Neural cell (in vitro differentiated cells): ENCODE measurements at regions not wholly inside any gene's neighbourhood (a gene's known extent, or its start where the extent isn't known, plus 50 kb on each side); places are given as distances from the start of the nearest gene placed in this dataset.

Experiments
- H2AFZ ChIP-seq: fragments of 200-600, 300-800 bp; sonication (generic), shearing (Covaris generic); 2 replicates; pipeline ENCODE4 v1.6.0; 2014; ENCODE audit warnings: low read depth, mild to moderate bottlenecking, antibody characterized with exemption, low read length, moderate library complexity
- H3F3A ChIP-seq: fragments of 200-600 bp; shearing (Covaris generic); 2 replicates; pipeline ENCODE4 v1.6.1; 2016; ENCODE audit warnings: mild to moderate bottlenecking, moderate library complexity, mixed read lengths, antibody characterized with exemption, low read length; ENCODE audit not compliant: insufficient read depth, poor library complexity, severe bottlenecking
- H3K27ac ChIP-seq: fragments of 200-600, 300-800 bp; sonication (generic), shearing (Covaris generic); 2 replicates; pipeline ENCODE4 v1.5.1; 2014; ENCODE audit warnings: mild to moderate bottlenecking, low read length, moderate library complexity
- H3K27me3 ChIP-seq: fragments of 300-800, 200-600 bp; sonication (generic), shearing (Covaris generic); 2 replicates; pipeline ENCODE4 v1.6.0; 2014; ENCODE audit warnings: mild to moderate bottlenecking, low read depth, low read length, moderate library complexity; ENCODE audit not compliant: insufficient read depth
- H3K36me3 ChIP-seq: fragments of 300-800, 200-600 bp; sonication (generic), shearing (Covaris generic); 2 replicates; pipeline ENCODE4 v1.5.1; 2014; ENCODE audit warnings: mild to moderate bottlenecking, antibody characterized with exemption, low read length, moderate library complexity; ENCODE audit not compliant: insufficient read depth
- H3K4me2 ChIP-seq: fragments of 300-800, 200-600 bp; sonication (generic), shearing (Covaris generic); 2 replicates; pipeline ENCODE4 v1.6.0; 2014; ENCODE audit warnings: mild to moderate bottlenecking, low read length
- H3K4me3 ChIP-seq: fragments of 300-800, 200-600 bp; sonication (generic), shearing (Covaris generic); 2 replicates; pipeline ENCODE4 v1.5.1; 2014; ENCODE audit warnings: mild to moderate bottlenecking, low read length, moderate library complexity
- H3K79me2 ChIP-seq: fragments of 200-600 bp; shearing (Covaris generic); replicated peaks from 2 replicates; pipeline ENCODE4 v1.6.0; 2014; ENCODE audit warnings: mild to moderate bottlenecking, low read length, moderate library complexity; ENCODE audit not compliant: insufficient read depth
- H3K9ac ChIP-seq: fragments of 300-800, 200-600 bp; sonication (generic), shearing (Covaris generic); 2 replicates; pipeline ENCODE4 v1.6.1; 2016; ENCODE audit warnings: mild to moderate bottlenecking, low read length, mixed read lengths
- H3K9me2 ChIP-seq: fragments of 200-600 bp; shearing (Covaris generic); 2 replicates; pipeline ENCODE4 v1.6.1; 2016; ENCODE audit warnings: mild to moderate bottlenecking, low read length, mixed read lengths; ENCODE audit not compliant: insufficient read depth
- H3K9me3 ChIP-seq: fragments of 200-600, 300-800 bp; sonication (generic), shearing (Covaris generic); 2 replicates; pipeline ENCODE4 v1.6.1; 2016; ENCODE audit warnings: mild to moderate bottlenecking, mixed run types, low read length, moderate library complexity, mixed read lengths
- H4K20me1 ChIP-seq: fragments of 200-600 bp; shearing (Covaris generic); 2 replicates; pipeline ENCODE4 v1.6.1; 2016; ENCODE audit warnings: mild to moderate bottlenecking, mixed run types; ENCODE audit not compliant: insufficient read depth
- EP300 ChIP-seq: fragments of 450-650 bp; conservative IDR thresholded peaks from 2 replicates; pipeline ENCODE4 v1.6.1; 2014; ENCODE audit warnings: antibody characterized with exemption, mild to moderate bottlenecking, moderate library complexity; ENCODE audit not compliant: poor library complexity, severe bottlenecking
- EZH2 ChIP-seq: fragments of 200-600, 300-800 bp; shearing (Covaris generic), sonication (generic); IDR thresholded peaks from 2 replicates; pipeline ENCODE4 v1.6.1; 2014; ENCODE audit warnings: antibody characterized with exemption, low read length, borderline replicate concordance, mild to moderate bottlenecking; ENCODE audit not compliant: insufficient read depth, poor library complexity, severe bottlenecking
- MXI1 ChIP-seq: fragments of 450-650 bp; conservative IDR thresholded peaks from 2 replicates; pipeline ENCODE4 v1.6.1; 2014; ENCODE audit warnings: antibody characterized with exemption, mild to moderate bottlenecking; ENCODE audit not compliant: poor library complexity, severe bottlenecking
- POLR2AphosphoS5 ChIP-seq: IDR thresholded peaks from 2 replicates; pipeline ENCODE4 v1.6.1; 2012
- RAD21 ChIP-seq: fragments of 450-650 bp; conservative IDR thresholded peaks from 2 replicates; pipeline ENCODE4 v1.6.1; 2014; ENCODE audit warnings: antibody characterized with exemption, mild to moderate bottlenecking, moderate library complexity
- REST ChIP-seq: IDR thresholded peaks from 2 replicates; pipeline ENCODE4 v1.6.1; 2012; ENCODE audit warnings: borderline replicate concordance
- SMC3 ChIP-seq: fragments of 450-650 bp; conservative IDR thresholded peaks from 2 replicates; pipeline ENCODE4 v1.6.1; 2014; ENCODE audit warnings: antibody characterized with exemption, mild to moderate bottlenecking, moderate library complexity; ENCODE audit not compliant: poor library complexity
- TAF1 ChIP-seq: IDR thresholded peaks from 2 replicates; pipeline ENCODE4 v1.6.1; 2012; ENCODE audit warnings: low read depth
- TF ChIP-seq, protein P1 (sequence below): fragments of 450-650 bp; IDR thresholded peaks from 2 replicates; pipeline ENCODE4 v1.5.1; 2014; ENCODE audit warnings: antibody characterized with exemption, mild to moderate bottlenecking, moderate library complexity; ENCODE audit not compliant: poor library complexity, severe bottlenecking

DNA sequence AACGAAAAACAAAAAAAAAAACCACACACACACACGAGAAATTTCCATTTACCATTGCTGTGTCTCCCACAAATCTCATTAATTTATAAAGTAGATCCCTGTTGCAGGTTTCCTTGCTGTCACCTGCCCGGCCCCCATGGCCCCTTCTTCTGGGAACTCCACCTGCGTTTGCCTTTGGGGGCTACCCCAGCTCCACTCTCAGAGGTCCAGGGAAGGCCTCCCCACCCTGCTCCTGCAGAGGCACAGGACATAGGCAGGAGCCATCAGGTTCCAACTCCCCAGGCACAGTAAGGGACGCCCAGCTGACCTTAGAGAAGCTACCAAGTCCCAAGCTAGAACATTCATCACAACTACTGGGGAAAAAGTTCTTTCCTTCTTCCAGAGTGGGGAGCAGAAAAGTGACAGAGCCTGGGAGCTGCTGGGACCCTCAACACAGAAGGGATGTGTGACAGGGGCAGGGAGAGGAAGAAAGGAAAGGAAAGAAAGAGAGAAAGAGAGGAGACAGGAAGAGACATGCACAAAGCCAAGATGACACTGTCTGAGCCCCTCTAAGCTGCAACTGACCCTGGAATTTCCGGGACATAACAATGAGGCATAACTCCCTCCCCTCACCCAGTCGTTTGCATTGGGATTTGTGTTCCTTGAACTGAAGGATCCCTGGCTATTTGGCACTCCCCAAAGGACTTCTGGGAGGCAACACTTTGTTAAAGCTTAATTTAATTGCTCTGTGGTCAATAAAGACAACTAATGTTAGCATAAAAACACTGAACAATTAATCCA lies 175.7 kb downstream of the SHANK2 start:
- TF ChIP-seq RAD21 = no peak
- TF ChIP-seq, protein P1, sequence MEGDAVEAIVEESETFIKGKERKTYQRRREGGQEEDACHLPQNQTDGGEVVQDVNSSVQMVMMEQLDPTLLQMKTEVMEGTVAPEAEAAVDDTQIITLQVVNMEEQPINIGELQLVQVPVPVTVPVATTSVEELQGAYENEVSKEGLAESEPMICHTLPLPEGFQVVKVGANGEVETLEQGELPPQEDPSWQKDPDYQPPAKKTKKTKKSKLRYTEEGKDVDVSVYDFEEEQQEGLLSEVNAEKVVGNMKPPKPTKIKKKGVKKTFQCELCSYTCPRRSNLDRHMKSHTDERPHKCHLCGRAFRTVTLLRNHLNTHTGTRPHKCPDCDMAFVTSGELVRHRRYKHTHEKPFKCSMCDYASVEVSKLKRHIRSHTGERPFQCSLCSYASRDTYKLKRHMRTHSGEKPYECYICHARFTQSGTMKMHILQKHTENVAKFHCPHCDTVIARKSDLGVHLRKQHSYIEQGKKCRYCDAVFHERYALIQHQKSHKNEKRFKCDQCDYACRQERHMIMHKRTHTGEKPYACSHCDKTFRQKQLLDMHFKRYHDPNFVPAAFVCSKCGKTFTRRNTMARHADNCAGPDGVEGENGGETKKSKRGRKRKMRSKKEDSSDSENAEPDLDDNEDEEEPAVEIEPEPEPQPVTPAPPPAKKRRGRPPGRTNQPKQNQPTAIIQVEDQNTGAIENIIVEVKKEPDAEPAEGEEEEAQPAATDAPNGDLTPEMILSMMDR = no peak
- no peak for TF ChIP-seq EZH2
- no peak for TF ChIP-seq REST
- no peak for TF ChIP-seq EP300
- TF ChIP-seq POLR2AphosphoS5 = no peak
- no peak for TF ChIP-seq SMC3
- no peak for TF ChIP-seq TAF1
- no peak for TF ChIP-seq MXI1
- no peak overlapping the region for H3K27ac ChIP-seq

GRCh38 chr11:71075871-71076420 lies 176.4 kb downstream of the SHANK2 start:
- H3K9me2 ChIP-seq = no peaks in the 10 kb centered on the region
- H3K9ac ChIP-seq = no peak overlapping the region
- H3K27me3 ChIP-seq = no peaks in the 10 kb centered on the region
- H3K79me2 ChIP-seq = no peaks in the 10 kb centered on the region
- H3K27ac ChIP-seq = no peak overlapping the region
- H3K4me3 ChIP-seq = no peak overlapping the region
- TF ChIP-seq EP300 = no peak
- TF ChIP-seq EZH2 = no peak
- TF ChIP-seq MXI1 = no peak
- TF ChIP-seq RAD21 = no peak
- TF ChIP-seq TAF1 = no peak
- TF ChIP-seq, protein P1 = no peak
- TF ChIP-seq POLR2AphosphoS5 = no peak
- TF ChIP-seq REST = no peak
- TF ChIP-seq SMC3 = no peak
- H4K20me1 ChIP-seq = no peaks in the 10 kb centered on the region
- H3K36me3 ChIP-seq = no peaks in the 10 kb centered on the region
- no peaks in the 10 kb centered on the region for H3F3A ChIP-seq
- H2AFZ ChIP-seq = no peak overlapping the region
- H3K4me2 ChIP-seq = no peak overlapping the region
- H3K9me3 ChIP-seq = peaks cover 3% of the 10 kb centered on the region

More for the DNA sequence above, 175.7 kb downstream of the SHANK2 start:
- Histone ChIP-seq H3K79me2 (no peaks in the 10 kb centered on the region), H4K20me1 (no peaks in the 10 kb centered on the region), H3K36me3 (no peaks in the 10 kb centered on the region), H3K9ac (no peak overlapping the region), H3K4me3 (no peak overlapping the region), H3K4me2 (no peak overlapping the region), H2AFZ (no peak overlapping the region), H3F3A (no peaks in the 10 kb centered on the region), H3K9me2 (no peaks in the 10 kb centered on the region), H3K9me3 (peaks cover 3% of the 10 kb centered on the region), H3K27me3 (no peaks in the 10 kb centered on the region)
